Suppressor macrophage (primary cell): ENCODE measurements at regions not wholly inside any gene's neighbourhood (a gene's known extent, or its start where the extent isn't known, plus 50 kb on each side); places are given as distances from the start of the nearest gene placed in this dataset.

ENCODE experiments used
- DNase-seq, 4 experiments: peaks; one replicate each; pipeline ENCODE4 v3.0.0-alpha.2; 2020 to 2022

- DNase-seq, result peak in 2 of 4 experiments; percentile 2 to 13
Observed at GRCh38 chr5:92599217-92599810, 981.7 kb downstream of the NR2F1-AS1 start.

GRCh38 chr5:92594031-92594430, 987.0 kb downstream of the NR2F1-AS1 start:
- DNase-seq, result no peak

GRCh38 chr5:92588876-92589275, 992.1 kb downstream of the NR2F1-AS1 start:
- DNase-seq, result no peak

GRCh38 chr5:92581690-92582089, 999.3 kb downstream of the NR2F1-AS1 start:
- no peak for DNase-seq

- no peak for DNase-seq
Observed at GRCh38 chr5:92581249-92581648, 999.8 kb downstream of the NR2F1-AS1 start.

- no peak for DNase-seq
Observed at GRCh38 chr5:92580814-92581213, 1000.2 kb downstream of the NR2F1-AS1 start.

- DNase-seq, result no peak
Observed at GRCh38 chr5:92574023-92574422, 1007.0 kb downstream of the NR2F1-AS1 start.

- no peak for DNase-seq
Observed at GRCh38 chr5:92568522-92568921, 1012.5 kb downstream of the NR2F1-AS1 start.

GRCh38 chr5:92567831-92568450, 1013.1 kb downstream of the NR2F1-AS1 start:
- no peak for DNase-seq

- no peak for DNase-seq
Observed at GRCh38 chr5:92566113-92566786, 1014.8 kb downstream of the NR2F1-AS1 start.

GRCh38 chr5:92565673-92566072, 1015.3 kb downstream of the NR2F1-AS1 start:
- DNase-seq, result no peak

GRCh38 chr5:92562065-92562464, 1019.0 kb downstream of the NR2F1-AS1 start:
- DNase-seq, result no peak

- DNase-seq, result no peak
Observed at GRCh38 chr5:92561411-92561959, 1019.5 kb downstream of the NR2F1-AS1 start.

GRCh38 chr5:92560698-92561401, 1020.2 kb downstream of the NR2F1-AS1 start:
- DNase-seq, result no peak

GRCh38 chr5:92559781-92560180, 1021.2 kb downstream of the NR2F1-AS1 start:
- DNase-seq, result no peak

GRCh38 chr5:92559331-92559730, 1021.7 kb downstream of the NR2F1-AS1 start:
- DNase-seq, result no peak

GRCh38 chr5:92556747-92557146, 1024.3 kb downstream of the NR2F1-AS1 start:
- DNase-seq, result no peak

GRCh38 chr5:92554447-92555085, 1026.5 kb downstream of the NR2F1-AS1 start:
- no peak for DNase-seq

GRCh38 chr5:92553326-92553725, 1027.7 kb downstream of the NR2F1-AS1 start:
- no peak for DNase-seq

- peak in 2 of 4 experiments; percentile 30 to 50 for DNase-seq
Observed at GRCh38 chr5:92552206-92553160, 1028.5 kb downstream of the NR2F1-AS1 start.

GRCh38 chr5:92548346-92548745, 1032.7 kb downstream of the NR2F1-AS1 start:
- no peak for DNase-seq
